ENCODE measurements at regions not wholly inside any gene's neighbourhood (a gene's known extent, or its start where the extent isn't known, plus 50 kb on each side); places are given as distances from the start of the nearest gene placed in this dataset.
"Not testable (repeated sequence)": the region's sequence is repeated elsewhere in the genome, so short reads cannot be mapped to it uniquely, and the experiment has no call there.

DNA sequence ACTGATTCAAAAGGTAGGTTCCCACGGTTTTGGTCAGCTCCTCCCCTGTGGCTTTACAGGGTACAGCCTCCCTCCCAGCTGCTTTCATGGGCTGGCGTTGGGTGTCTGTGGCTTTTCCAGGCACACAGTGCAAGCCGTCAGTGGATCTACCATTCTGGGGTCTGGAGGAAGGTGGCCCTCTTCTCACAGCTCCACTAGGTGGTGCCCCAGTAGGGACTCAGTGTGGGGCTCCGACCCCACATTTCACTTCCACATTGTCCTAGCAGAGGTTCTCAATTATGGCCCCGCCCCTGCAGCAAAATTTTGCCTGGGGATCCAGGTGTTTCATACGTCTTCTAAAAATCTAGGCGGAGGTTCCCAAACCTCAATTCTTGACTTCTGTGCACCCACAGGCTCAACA, 324.6 kb upstream of the PHF14 start:
- not testable (repeated sequence) for DNase-seq

DNA sequence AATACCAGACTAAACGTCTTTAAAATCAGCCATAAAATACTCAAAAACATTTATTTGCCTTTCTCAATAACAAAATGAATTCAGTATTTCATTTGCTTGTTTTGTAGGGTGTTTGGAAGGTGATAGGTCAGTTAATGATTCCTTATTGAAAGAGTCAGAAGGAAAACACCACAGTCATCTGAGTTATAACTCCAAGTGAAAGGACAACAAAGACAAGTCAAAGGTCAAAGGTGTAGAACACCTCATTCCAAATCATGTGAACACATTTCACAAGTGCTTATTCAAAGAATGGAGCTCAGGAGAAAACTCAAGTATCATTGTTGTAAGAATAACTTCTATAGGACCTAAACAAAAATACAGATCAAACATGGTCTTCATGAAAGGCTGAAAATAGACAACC, 318.6 kb upstream of the PHF14 start:
- no peak for DNase-seq

DNA sequence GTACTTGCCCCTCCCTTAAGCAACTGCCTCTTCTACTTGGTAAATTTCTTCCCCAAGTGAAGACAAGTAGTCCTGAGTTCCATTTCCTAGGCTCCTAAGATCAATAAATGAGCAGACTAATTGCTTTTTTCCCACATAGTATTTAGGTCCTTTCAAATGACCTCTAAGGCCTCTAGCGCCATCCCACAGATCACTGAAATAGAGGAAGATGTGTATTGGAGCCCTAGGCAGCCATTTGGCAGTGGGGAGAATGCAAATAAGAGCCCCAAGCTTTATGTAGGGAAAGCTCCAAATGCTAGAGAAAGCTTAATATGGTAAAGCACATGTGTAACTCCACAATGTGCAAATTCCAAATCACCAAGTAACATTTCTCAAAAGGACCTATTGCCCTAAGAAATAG, 316.5 kb upstream of the PHF14 start:
- DNase-seq, result no peak

DNA sequence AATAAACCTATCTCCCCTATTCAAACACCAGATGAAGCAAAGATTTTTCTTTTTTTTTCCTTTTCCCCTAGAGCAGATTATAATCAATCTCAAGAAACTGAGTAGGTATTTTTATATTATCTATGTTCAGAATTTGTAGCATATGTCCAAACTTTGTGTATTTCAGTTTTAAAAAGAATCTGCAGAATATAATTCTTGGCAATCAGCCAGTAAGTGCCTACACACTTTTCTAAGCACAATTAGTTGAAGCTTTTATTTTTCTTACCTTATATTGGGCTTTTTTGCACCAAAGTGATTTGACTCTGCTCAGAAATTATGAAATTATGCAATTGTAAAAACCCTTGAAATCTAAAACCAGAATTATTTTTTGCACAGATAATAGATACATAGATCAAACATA, 315.8 kb upstream of the PHF14 start:
- no peak for DNase-seq

DNA sequence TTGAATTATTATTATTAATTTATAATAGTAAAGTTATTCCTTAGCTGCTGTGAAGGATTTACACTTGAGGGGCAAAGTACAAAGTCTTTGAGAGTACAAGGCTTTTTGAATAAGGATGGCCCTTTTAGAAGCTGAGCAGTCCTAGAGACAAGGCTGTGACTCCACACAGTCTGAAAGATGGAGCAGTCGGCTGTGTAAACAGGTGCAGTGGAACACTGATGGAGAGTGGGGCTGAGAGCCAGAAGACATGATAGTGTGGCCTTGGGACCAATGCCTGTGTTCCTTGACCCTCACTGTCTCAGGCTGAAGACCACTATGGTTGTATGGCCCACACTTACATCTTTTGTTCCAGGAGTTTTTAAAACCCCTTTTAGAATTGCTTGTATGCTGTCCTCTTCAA, 311.2 kb upstream of the PHF14 start:
- DNase-seq, result no peak

DNA sequence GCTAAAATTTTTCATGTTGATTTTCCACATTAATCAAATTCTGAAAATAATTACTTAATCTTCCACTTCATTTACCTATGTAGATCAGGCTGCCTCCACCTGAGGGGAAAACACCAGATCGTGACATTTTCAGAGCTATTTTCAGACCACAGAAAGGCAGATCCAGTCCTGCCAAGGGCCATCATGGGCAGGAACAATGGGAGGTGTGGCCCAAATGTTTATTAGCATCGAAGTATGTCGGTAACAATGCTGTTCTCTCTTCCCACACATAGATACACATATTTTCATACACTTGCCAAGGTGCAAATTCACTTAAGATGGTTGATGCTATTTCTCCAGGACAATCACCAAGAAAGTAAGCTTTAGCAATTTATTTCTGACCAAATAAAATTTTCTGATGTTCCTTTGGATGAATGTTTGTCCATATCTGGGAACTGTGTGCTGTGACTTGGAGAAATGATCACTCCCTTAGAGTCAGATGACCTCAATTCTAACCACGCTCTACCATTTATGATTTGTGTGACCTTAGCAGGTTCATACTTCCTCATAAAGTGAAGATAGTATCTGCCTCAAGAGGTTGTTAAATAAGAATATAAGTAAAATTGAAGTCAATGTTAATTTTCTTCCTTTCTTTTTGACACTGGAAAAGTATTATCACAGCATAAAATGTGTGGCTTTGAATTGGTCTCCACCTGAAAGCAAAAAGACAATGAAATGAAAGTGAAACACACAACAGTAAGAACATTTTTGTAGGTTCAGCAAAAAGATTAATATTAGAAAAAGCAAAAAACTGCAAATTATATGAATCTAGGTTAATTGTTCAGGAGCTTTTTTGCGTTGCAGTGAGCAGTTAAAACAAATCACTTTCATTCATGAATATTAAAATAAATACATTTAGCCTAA, 310.4 kb upstream of the PHF14 start:
- no peak for DNase-seq

DNA sequence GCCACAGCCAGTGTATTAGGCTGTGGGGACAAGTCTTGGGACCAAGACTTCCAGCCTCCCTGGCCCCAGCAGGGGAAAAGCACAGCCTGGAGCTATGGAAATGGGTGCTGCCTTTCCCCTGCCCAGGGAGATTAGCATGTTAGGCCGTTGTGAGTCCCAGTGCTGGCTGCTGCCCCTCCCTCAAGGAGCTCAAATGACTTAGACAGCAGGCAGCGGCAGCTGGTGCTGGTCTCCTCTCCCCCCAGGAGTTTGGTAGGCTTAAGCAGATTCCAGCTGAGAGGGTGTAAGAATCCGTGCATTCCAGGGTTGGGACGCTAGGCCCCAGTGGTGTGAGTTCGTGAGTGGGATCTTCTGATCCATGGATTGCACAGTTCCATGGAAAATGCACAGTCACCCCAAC, 301.5 kb upstream of the PHF14 start:
- DNase-seq, result no peak

DNA sequence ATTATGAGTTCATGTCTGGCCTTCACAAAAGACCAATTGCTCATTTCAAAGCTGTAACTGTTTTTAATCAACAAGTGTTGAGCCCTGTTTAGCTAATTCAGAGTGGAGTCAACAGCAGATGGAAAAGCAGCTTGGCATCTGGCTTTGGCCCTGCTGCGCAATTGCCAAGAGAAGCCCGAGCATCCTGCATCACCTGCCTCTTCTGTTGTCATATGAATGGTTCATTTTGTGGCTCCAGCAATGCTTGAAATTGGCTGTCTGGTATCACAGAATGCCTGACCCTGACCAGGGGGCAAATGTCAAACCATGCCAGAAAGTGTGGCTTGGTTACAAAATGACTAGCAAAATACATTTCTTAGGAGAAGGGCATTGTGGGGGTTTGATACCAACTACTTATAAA, 296.5 kb upstream of the PHF14 start:
- no peak for DNase-seq

DNA sequence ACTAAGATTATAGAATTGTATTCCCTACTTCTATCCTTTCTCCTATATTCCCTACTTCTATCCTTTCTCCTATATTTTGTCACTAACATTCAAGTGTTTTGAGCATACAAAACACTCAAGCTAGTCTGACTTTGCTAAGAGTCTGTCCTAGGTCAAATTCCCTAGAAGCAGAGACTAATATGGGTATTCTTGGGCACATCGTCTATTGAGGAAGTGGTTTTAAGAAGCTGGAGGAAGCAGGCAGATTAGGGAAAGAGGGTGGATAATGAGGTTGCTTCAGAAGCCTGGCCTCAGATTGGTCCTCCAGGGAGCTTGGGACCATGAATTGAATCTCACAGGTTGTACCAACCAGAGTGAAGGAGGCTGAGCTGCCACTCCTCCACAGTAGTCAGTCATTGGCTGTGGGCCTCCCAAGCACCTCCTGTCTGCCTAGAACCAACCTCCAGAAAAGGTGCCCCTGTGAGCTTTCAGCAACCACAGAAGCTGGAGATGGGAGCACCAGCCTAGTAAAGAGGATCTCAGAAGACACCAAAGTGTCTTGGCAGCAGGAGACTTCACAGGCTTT, 295.9 kb upstream of the PHF14 start:
- DNase-seq, result no peak

DNA sequence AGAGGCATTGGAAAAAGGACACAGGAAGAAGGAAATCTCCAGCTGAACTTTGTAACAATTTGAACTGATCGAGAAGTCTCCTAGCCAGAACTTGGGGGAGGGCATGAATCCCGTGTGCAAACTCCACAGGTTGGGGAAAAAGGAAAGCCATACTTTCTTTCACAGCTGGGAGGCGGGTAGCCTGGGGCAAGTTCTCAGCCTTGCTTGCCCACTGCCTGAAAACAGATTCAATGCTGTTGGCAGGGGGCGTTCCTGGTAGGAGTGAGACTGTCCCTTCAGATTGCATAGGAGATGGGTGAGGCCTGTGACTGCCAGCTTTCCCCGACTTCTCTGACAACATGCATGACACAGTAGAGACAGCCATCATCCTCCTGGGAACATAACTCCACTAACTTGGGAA, 289.1 kb upstream of the PHF14 start:
- no peak for DNase-seq

DNA sequence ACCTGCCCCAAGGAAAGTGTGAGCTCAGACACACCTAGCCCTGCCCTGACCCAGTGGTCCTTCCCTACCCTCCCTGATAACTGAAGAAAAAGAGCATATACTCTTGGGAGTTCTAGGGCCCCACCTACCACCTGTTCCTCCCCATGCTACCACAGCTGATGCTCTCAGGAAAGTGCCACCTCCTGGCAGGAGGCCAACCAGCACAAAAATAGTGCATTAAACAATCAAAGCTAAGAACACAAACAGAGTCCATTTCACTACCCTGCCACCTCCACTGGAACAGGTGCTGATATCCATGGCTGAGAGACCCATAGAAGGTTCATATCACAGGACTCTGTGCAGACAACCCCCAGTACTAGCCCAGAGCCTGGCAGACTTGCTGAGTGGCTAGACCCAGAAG, 288.6 kb upstream of the PHF14 start:
- DNase-seq, result no peak

DNA sequence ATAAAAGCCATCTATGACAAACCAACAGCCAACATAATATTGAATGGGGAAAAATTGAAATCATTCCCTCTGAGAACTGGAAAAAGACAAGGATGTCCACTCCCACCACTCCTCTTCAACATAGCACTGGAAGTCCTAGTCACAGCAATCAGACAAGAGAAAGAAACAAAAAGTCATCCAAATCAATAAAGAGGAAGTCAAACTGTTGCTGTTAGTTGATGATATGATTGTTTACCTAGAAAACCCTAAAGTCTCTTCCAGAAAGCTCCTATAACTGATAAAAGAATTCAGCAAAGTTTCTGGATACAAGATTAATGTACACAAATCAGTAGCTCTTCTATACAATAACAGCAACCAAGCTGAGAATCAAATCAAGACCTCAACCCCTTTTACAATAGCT, 285.1 kb upstream of the PHF14 start:
- no peak for DNase-seq

DNA sequence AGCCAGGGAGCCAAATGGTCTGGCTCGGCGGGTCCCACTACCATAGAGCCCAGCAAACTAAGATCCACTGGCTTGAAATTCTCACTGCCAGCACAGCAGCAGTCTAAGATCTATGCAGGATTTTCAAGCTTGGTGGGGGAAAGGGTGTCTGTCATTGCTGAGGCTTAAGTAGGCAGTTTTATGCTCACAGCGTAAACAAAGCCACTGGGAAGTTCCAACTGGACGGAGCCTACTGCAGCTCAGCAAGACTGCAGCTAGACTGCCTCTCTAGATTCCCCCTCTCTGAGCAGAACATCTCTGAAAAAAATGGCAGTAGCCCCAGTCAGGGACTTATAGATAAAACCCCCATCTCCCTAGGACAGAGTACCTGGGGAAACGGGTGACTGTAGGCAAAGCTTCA, 277.6 kb upstream of the PHF14 start:
- DNase-seq, result no peak

DNA sequence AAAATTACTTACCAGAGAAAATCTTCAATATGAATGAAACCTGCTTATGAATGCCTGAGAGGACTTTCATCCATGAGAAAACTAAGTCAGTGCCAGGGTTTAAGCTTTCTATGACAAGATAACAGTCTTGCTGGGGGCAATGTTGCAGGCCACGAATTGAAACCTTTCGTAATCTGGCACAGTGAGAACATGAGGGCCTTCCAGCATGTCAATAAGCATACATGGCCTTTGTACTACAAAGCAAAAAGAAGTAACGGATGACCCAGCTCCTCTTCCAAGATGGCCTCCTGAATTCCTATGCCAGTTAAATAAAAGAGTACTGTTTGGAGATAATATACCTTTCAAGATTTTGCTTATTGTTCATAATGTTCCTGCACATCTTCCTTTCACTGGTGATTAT, 270.6 kb upstream of the PHF14 start:
- DNase-seq, result no peak

DNA sequence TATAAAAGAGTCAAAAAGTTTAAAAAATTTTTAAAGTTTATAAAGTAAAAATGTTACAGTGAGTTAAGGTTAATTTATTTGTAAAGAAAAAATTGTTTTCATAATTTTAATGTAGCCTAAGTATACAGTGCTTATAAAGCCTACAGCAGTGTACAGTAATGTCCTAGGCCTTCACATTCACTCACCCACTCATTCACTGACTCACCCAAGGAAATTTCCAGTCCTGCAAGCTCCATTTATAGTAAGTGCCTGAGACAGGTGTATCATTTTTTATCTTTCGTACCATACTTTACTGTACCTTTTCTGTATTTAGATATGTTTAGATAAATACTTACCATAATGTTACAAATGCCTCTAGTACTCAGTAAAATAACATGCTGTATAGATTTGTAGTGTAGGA, 269.7 kb upstream of the PHF14 start:
- DNase-seq, result no peak

DNA sequence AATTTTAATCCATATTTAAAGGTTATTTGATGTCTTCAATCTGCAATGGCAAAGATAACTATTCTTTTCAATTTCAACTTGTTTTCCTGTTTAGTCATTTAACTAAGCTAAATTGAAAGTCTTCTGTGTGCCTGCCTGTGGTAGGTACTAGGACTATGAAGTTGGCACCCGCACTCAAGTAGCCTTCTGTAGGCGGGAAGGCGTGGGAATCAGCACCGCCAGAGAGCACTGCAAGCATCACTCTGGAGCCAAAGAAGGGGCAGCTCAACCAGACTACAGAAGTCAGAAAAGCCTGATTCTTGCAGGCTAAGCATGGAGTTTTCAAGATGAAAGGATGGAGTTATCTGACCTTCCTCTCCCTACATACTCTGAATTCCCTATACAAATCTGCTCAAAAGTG, 269.0 kb upstream of the PHF14 start:
- no peak for DNase-seq

DNA sequence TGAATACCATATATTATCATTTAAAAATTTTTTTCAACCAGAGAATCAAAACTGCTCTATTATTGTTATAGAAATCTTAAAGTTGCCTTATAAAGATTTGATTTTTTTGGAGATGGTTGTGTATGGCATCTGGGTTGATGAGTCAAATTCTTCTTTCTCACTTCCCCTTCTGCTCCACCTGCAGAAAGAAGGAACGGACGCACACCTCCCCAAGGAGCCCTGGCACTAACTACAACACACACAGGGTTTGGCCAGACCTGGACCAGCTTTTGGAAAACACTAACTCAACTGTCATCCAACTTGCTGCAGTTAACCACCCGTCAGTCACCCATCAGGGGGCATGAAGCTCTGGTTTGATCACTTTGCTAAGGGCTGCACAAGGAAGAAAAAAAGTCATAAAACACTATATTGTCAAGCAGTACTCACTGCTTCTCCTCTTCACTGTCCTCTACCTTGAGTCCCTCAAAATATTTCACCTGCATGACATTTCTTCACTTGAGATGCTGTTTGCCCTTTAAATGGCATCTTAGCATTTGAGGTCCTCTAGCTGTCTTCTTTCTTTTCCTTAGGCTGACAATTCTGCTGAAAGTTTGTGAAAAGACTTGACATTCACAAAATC, 266.7 kb upstream of the PHF14 start:
- DNase-seq, result no peak

DNA sequence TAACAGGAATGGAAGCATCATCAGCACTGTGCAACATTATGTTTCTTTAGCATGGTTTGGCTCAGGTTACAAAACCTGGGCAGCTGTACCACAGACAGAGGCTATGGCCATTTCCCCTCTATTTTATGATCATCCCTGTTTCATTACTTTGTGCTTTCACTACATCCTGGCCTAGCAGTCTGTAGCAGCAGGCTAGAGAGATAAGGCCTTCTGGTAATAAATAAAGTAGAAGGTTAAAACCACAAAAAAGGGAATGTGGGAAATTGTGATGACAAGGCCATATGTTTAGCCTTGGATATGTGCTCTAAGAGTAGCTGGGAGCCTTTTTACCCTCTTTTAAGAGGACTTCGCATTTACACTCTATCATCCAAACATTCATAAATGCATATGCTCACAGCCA, 266.2 kb upstream of the PHF14 start:
- DNase-seq, result no peak

DNA sequence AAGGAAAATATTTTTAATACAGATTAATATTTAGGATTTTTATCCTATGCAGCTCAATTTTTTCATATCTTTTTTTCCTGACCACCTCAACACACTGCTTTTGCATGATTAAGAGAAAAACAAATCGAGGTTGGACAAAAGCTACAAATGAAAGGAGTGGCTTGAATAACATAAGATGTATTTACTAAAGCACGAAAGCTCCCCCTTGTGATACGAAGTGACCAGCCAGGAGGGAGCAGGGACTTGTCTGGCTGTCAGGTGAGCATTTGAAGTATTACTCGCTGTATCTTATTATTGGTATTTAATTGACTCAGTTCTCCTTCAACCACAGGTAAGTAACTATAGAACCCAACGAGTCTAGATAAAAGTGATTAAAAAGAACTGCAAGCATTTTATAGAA, 265.2 kb upstream of the PHF14 start:
- no peak for DNase-seq

DNA sequence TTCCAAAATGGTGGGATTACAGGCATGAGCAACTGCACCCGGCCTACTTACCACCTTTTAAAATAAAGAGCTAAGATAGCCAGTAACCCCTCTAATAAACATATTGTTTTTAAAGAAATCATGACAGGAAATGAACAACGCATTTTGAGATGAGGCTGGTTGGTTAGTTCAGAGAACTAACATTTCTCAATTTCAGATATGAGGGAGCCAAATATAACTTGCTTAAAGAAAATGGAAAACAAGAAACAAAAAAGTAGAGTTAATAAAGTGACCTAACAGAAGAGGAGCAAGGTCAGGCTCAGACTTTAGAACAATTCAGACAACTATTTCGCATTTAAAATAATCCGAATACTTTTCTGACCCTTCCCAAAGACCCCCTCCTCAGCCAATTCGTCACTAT, 254.9 kb upstream of the PHF14 start:
- DNase-seq, result no peak

DNA sequence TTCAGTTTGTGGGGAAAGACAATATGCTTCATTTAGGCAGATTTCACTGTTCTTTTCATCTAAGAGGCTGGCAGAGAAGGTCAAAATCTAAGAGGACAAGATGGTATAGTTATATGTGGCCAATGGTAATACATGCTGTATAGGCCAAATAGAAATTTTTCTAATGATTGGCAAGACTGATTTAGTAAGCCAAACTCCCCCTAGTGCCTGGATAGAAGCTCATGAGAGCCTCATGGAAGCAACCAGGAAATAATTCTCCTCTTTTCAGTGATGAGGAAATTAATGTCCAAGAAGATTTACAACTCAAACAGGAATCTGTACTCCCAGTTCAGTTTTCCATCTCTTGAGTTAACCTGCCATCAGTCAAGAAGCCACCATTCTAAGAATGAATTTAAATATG, 253.6 kb upstream of the PHF14 start:
- DNase-seq, result no peak

DNA sequence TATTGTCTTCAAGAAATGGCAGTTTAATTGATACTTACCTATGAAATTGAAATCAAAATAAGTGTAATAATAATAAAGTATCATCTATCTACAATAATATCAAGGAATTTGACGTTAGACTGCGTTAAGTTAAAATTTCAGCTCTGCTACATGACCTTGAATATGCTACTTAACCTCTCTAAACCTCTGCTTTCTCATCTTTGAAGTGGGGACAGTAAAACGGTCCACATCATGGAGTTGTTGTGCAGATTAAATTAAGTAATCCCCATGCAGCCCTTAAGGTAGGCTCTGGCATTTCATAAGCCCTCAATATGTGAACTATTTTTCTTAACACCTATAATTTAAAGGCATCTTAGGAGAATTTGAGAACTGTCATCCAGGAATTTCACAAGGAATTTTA, 252.4 kb upstream of the PHF14 start:
- no peak for DNase-seq

DNA sequence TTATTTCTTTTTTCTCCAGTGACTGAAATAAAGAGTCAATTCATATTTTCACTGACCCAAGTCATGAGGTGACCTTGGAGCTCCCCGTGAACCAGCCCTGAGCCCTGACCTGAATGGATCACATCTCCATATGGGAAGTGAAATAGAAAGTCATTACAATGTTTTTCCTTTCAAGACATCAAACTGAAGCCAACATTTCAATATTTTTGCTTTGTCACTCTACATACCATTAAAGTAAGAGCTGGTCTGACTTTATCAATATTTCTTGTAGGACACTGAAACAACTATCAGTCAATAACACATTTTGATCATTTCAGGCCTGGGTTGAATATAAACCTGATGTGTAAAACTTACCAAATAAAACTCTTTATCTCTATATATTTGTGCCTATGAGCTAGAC, 249.8 kb upstream of the PHF14 start:
- DNase-seq, result no peak

DNA sequence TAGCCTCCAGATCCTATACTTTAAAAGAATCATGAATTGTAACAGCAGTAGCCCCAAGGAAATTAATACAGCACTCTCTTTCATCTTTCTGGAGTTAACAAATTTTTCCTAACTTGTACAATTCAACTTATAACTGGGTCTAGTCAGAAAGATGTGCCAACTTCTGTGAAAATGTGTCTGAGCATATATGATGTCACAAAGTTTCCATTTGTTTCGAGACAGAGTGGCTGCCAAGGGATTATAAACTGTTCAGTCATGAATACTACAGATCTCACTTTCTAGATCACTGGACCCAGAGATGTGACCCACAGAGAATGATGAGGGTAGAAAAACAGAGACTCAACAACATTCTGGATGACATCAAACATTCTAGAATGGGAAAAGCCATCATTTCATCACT, 249.2 kb upstream of the PHF14 start:
- no peak for DNase-seq

DNA sequence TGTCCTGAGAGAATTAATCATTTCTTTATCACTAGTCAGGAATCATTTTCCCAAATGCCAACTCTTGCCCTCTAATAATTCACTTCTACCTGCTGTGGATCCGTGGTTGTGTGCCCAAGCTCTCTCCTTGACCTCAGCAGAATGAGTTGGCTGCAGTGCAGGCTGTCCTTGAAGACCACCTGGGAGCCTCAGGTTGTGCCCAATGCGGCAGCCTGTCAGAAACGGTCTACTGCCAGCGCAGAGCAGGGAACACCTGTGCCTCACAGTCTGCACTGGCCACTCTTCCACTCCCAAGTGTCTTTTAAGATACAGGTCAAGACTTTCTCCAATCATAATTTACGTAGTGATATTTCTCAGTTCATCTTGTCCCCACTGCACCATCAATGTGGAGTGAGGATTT, 246.0 kb upstream of the PHF14 start:
- no peak for DNase-seq

Measured in stimulated activated CD4-positive, alpha-beta T cell treated with anti-CD3 and anti-CD28 coated beads, Interleukin-12 subunit alpha, Interleukin-12 subunit beta, amount 100 ng/mL, for 4 hours (primary cell).